ACHN (cell line): ENCODE measurements at regions not wholly inside any gene's neighbourhood (a gene's known extent, or its start where the extent isn't known, plus 50 kb on each side); places are given as distances from the start of the nearest gene placed in this dataset.
"Not testable (repeated sequence)": the region's sequence is repeated elsewhere in the genome, so short reads cannot be mapped to it uniquely, and the experiment has no call there.

Experiments used
- DNase-seq: peaks from one replicate; pipeline ENCODE4 v3.0.0-alpha.2; 2015
- in situ Hi-C: cut with HindIII; loops from 2 replicates; pipeline ENCODE4 v1.10.0; 2017; ENCODE audit warnings: low sequenced_read_pairs, low pct_ligation_motif_present, low pct_unique_long_range_greater_than_20kb

GRCh38 chr13:44309794-44310757 lies 63.5 kb upstream of the SERP2 start:
- no peak for DNase-seq
- in situ Hi-C loops = no loop called here

GRCh38 chr13:44311011-44311780 lies 62.4 kb upstream of the SERP2 start:
- in situ Hi-C loops = no loop called here
- DNase-seq = no peak

GRCh38 chr13:44312131-44312530 lies 61.5 kb upstream of the SERP2 start:
- no peak for DNase-seq
- in situ Hi-C loops = no loop called here

- DNase-seq = peak; percentile 64
- in situ Hi-C loops = no loop called here
These were observed 60.6 kb upstream of the SERP2 start for GRCh38 chr13:44312834-44313551.

GRCh38 chr13:44313674-44314073 lies 60.0 kb upstream of the SERP2 start:
- peak; percentile 61 for DNase-seq
- in situ Hi-C loops = no loop called here

GRCh38 chr13:44314160-44314559 lies 59.5 kb upstream of the SERP2 start:
- DNase-seq, in situ Hi-C loops: not testable (repeated sequence)

- in situ Hi-C loops = no loop called here
- no peak for DNase-seq
These were observed 55.9 kb upstream of the SERP2 start for GRCh38 chr13:44317752-44318151.

- no peak for DNase-seq
- in situ Hi-C loops = no loop called here
These were observed 55.5 kb upstream of the SERP2 start for GRCh38 chr13:44318161-44318560.

GRCh38 chr13:44320611-44321010 lies 53.0 kb upstream of the SERP2 start:
- DNase-seq = no peak
- in situ Hi-C loops = no loop called here

- in situ Hi-C loops = no loop called here
- DNase-seq = no peak
These were observed 51.7 kb upstream of the SERP2 start for GRCh38 chr13:44321961-44322360.

GRCh38 chr13:44322928-44323327 lies 50.7 kb upstream of the SERP2 start:
- in situ Hi-C loops = no loop called here
- DNase-seq = no peak

- in situ Hi-C loops = no loop called here
These were observed 49.9 kb upstream of the SERP2 start for GRCh38 chr13:44323754-44324153.

More at GRCh38 chr13:44323754-44324153, 49.9 kb upstream of the SERP2 start:
- DNase-seq = no peak
